BJ (cell line): ENCODE measurements at regions not wholly inside any gene's neighbourhood (a gene's known extent, or its start where the extent isn't known, plus 50 kb on each side); places are given as distances from the start of the nearest gene placed in this dataset.

Experiments used
- CTCF ChIA-PET: fragments of 350-600 bp; formaldehyde crosslinking; extraction: SDS; loops from one replicate; lab custom pipeline; 2021; ENCODE audit warnings: antibody characterized with exemption, inconsistent platforms; lab: Yijun Ruan, JAX
- POLR2A ChIA-PET: fragments of 300-600 bp; sonication (Branson Sonifier 250); formaldehyde crosslinking; extraction: SDS; loops from one replicate; lab custom pipeline; 2021; ENCODE audit warnings: antibody characterized with exemption; lab: Charles Lee
- DNase-seq: peaks from one replicate; pipeline ENCODE4 v3.0.0-alpha.2; 2011; ENCODE audit warnings: low read depth
- H3K27me3 ChIP-seq: 2 replicates; pipeline ENCODE4 v1.6.0; 2011; ENCODE audit warnings: low read length; ENCODE audit not compliant: control insufficient read depth, insufficient read depth
- H3K36me3 ChIP-seq: 2 replicates; pipeline ENCODE4 v1.5.1; 2011; ENCODE audit warnings: low read length; ENCODE audit not compliant: control insufficient read depth, insufficient read depth
- H3K4me3 ChIP-seq: 2 replicates; pipeline ENCODE4 v1.5.1; 2011; ENCODE audit warnings: low read depth, mild to moderate bottlenecking, control low read depth, low read length
- CTCF ChIP-seq: IDR thresholded peaks from 2 replicates; pipeline ENCODE4 v1.5.1; 2011; ENCODE audit warnings: low read depth, mild to moderate bottlenecking, control low read depth, inconsistent platforms, low read length, moderate library complexity; ENCODE audit not compliant: insufficient read depth

- no peaks in the 10 kb centered on the region for H3K27me3 ChIP-seq
- no peak overlapping the region for H3K4me3 ChIP-seq
- POLR2A ChIA-PET = no interaction called here
- no peak for DNase-seq
- no peaks in the 10 kb centered on the region for H3K36me3 ChIP-seq
- no peak for TF ChIP-seq CTCF
- CTCF ChIA-PET = no interaction called here
These were observed 281.4 kb downstream of the GPM6A start for GRCh38 chr4:175530655-175531054.

DNA sequence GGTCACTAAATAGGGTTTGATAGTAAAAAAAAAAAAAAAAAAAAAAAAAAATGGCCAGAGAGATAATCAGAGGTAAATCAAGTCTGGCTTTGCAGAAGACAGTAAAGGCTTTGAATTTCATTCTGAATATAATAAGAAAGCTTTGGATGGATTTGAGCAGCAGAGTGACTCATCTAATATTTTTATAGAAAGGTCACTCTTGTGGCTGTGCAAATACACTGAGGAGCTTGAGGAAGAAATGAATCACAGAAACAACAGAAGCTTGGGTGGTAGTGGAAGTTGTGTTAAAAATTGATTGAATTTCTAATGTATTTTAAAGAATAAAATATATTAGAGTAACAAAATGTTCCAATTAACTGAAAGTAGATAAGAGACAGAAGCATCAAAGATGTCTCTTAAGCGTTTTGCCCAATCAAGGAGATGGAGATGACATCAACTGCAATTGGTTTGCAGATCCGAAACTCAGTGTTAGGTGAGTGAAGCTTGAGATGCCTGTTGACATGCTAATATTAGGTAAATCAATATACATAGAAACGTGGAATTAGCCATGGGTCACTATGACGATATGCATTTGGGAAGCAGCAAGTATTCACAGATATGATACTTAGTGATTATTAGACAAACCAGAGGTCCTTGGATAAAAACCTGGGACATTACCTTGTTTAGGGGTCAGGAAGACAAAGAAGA lies 280.5 kb downstream of the GPM6A start:
- no peak for TF ChIP-seq CTCF
- no peak overlapping the region for H3K4me3 ChIP-seq
- DNase-seq = peak; percentile 19
- CTCF ChIA-PET = no interaction called here
- H3K36me3 ChIP-seq = no peaks in the 10 kb centered on the region
- H3K27me3 ChIP-seq = no peaks in the 10 kb centered on the region
- POLR2A ChIA-PET = no interaction called here

GRCh38 chr4:175536852-175537453 lies 275.1 kb downstream of the GPM6A start:
- Histone ChIP-seq H3K27me3 (no peaks in the 10 kb centered on the region), H3K4me3 (no peak overlapping the region), H3K36me3 (no peaks in the 10 kb centered on the region)
- ChIA-PET CTCF (interaction anchor here (0.9 kb wide), 1 partner anchor 660 kb away, joined by 3 read pairs; no protein-coding TSS in a partner anchor), POLR2A (no interaction called here)
- DNase-seq = no peak
- TF ChIP-seq CTCF = peak; percentile 29; the same call in 1 of the 2 replicates

GRCh38 chr4:175539498-175539897 lies 272.6 kb downstream of the GPM6A start:
- Histone ChIP-seq H3K36me3 (no peaks in the 10 kb centered on the region), H3K4me3 (no peak overlapping the region), H3K27me3 (no peaks in the 10 kb centered on the region)
- no peak for DNase-seq
- ChIA-PET POLR2A (no interaction called here), CTCF (no interaction called here)
- no peak for TF ChIP-seq CTCF

GRCh38 chr4:175540151-175540550 lies 271.9 kb downstream of the GPM6A start:
- TF ChIP-seq CTCF = no peak
- Histone ChIP-seq H3K27me3 (no peaks in the 10 kb centered on the region), H3K36me3 (no peaks in the 10 kb centered on the region), H3K4me3 (no peak overlapping the region)
- DNase-seq = no peak
- ChIA-PET CTCF (no interaction called here), POLR2A (no interaction called here)
